ENCODE measurements at regions not wholly inside any gene's neighbourhood (a gene's known extent, or its start where the extent isn't known, plus 50 kb on each side); places are given as distances from the start of the nearest gene placed in this dataset.

DNA sequence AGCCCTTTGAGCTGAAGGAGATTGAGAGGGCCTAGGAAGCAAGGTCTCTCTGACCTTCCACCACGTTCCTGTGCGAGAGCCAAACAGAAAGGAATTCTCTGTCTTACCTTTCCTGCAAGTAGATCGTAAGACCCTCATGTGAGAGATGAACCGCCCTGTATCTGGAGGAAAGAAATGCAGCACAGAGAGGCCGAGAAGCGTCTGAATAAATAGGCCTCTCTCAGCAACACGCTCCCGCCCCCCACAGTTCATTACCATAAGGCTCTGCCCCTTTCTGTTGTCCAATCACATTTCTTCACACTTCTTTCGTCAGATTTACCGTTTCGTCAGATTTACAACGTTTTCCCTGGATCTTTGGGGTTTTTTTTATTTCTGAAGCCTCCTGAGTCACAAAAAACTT, 90.3 kb downstream of the BLID start:
- TF ChIP-seq, protein P1, sequence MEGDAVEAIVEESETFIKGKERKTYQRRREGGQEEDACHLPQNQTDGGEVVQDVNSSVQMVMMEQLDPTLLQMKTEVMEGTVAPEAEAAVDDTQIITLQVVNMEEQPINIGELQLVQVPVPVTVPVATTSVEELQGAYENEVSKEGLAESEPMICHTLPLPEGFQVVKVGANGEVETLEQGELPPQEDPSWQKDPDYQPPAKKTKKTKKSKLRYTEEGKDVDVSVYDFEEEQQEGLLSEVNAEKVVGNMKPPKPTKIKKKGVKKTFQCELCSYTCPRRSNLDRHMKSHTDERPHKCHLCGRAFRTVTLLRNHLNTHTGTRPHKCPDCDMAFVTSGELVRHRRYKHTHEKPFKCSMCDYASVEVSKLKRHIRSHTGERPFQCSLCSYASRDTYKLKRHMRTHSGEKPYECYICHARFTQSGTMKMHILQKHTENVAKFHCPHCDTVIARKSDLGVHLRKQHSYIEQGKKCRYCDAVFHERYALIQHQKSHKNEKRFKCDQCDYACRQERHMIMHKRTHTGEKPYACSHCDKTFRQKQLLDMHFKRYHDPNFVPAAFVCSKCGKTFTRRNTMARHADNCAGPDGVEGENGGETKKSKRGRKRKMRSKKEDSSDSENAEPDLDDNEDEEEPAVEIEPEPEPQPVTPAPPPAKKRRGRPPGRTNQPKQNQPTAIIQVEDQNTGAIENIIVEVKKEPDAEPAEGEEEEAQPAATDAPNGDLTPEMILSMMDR (IDR thresholded peaks at IDR 0.05; ENCODE audit: low read depth, low read length): no peak
- no peak overlapping the region for H3K4me3 ChIP-seq (ENCODE audit: low read depth, low read length)

- no peak overlapping the region for H3K4me3 ChIP-seq (ENCODE audit: low read depth, low read length)
- TF ChIP-seq, protein P1 (IDR thresholded peaks at IDR 0.05; ENCODE audit: low read depth, low read length): no peak
Observed at GRCh38 chr11:122024278-122024677, 91.7 kb downstream of the BLID start.

GRCh38 chr11:122023614-122024250, 92.3 kb downstream of the BLID start:
- TF ChIP-seq, protein P1 (IDR thresholded peaks at IDR 0.05; ENCODE audit: low read depth, low read length): no peak
- no peak overlapping the region for H3K4me3 ChIP-seq (ENCODE audit: low read depth, low read length)

DNA sequence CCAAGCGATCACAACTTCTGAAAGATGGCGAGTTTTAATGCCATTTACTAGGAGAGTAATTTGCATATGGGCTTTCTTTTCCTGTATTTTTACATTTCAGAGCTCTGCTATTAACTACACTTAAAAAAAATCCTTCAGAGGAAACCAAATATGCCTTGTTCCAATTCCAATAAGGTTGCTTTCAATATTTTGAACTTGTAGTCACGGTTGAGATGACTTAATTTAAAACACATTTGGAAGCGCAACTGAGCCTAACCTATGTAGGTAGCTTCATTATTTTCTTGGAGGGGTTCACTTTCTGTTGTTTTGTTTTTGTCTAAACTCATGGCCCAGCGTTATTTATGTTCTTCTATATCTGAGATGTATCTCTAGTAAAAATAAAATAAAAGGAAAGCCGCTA, 93.4 kb downstream of the BLID start:
- TF ChIP-seq, protein P1 (IDR thresholded peaks at IDR 0.05; ENCODE audit: low read depth, low read length): no peak
- H3K4me3 ChIP-seq (ENCODE audit: low read depth, low read length): no peak overlapping the region

DNA sequence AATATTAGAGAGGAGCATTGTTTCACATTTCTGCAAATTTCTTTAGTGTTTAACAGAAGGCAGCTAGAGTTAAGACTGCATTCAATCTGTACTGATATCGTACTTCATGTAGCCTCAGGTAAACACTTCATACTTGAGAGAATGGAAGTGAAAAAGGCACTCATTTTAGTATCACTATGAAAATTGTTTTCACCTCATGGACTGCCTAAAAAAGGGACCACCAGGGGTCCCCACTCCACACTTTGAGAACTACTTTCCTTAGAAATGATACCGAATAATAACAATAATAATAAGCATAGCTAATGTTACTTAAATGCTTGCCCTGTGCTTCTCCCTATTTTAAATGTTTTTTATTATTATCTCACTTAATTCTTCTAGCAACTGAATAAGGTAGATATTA, 95.1 kb downstream of the BLID start:
- TF ChIP-seq, protein P1 (IDR thresholded peaks at IDR 0.05; ENCODE audit: low read depth, low read length): peak; percentile 20; the same call in 1 of the 2 replicates
- H3K4me3 ChIP-seq (ENCODE audit: low read depth, low read length): no peak overlapping the region

GRCh38 chr11:122019908-122020694, 95.9 kb downstream of the BLID start:
- no peak overlapping the region for H3K4me3 ChIP-seq (ENCODE audit: low read depth, low read length)
- TF ChIP-seq, protein P1 (IDR thresholded peaks at IDR 0.05; ENCODE audit: low read depth, low read length): no peak

DNA sequence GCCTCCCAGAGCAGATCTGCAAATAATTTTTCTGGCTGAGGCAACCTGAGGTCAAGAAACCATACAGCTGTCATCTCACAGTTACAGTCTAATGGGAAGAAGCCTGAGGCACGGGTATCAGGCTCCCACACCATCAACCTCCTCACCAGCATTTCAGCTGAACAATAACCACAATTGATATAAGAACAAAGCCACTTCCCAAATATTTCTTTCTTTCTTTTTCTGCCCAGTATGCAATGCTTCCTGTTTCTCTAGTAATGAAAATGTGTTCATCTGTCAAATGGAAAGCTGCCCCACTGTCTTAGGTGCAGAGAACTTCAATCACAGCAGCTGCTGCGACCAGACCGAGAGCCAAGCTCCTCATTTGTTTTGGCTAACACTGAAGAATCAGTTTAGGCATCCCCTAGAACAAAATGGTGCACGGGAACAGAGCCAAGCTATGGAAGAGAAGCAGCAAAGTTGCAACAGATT, 108.4 kb downstream of the BLID start:
- no peak overlapping the region for H3K4me3 ChIP-seq (ENCODE audit: low read depth, low read length)
- TF ChIP-seq, protein P1 (IDR thresholded peaks at IDR 0.05; ENCODE audit: low read depth, low read length): no peak
